Bronchial epithelial cell (primary cell): ENCODE measurements at regions not wholly inside any gene's neighbourhood (a gene's known extent, or its start where the extent isn't known, plus 50 kb on each side); places are given as distances from the start of the nearest gene placed in this dataset.
A peak's percentile ranks its signal among the peaks of the same experiment; 100 is the strongest.
"Not testable (repeated sequence)": the region's sequence is repeated elsewhere in the genome, so short reads cannot be mapped to it uniquely, and the experiment has no call there.

Experiments
- DNase-seq: peaks from one replicate; pipeline ENCODE4 v3.0.0-alpha.2; 2010; ENCODE audit warnings: low read depth
- FAIRE-seq: peaks from 2 replicates; lab custom pipeline; 2011; peaks lifted over from hg19 to GRCh38; lab: Jason Lieb, UNC
- H3K27me3 ChIP-seq: 2 replicates; pipeline ENCODE4 v1.5.1; 2011; ENCODE audit warnings: low read length; ENCODE audit not compliant: control insufficient read depth, insufficient read depth
- H3K36me3 ChIP-seq: 2 replicates; pipeline ENCODE4 v1.5.1; 2011; ENCODE audit warnings: low read length; ENCODE audit not compliant: control insufficient read depth, insufficient read depth
- H3K4me3 ChIP-seq: 2 replicates; pipeline ENCODE4 v1.5.1; 2011; ENCODE audit warnings: mild to moderate bottlenecking, low read depth, low read length, control low read depth
- TF ChIP-seq, protein P1 (sequence below): IDR thresholded peaks from 2 replicates; pipeline ENCODE4 v1.5.1; 2011; ENCODE audit warnings: mild to moderate bottlenecking, moderate library complexity, low read length, control low read depth, inconsistent platforms; ENCODE audit not compliant: insufficient read depth, severe bottlenecking

DNA sequence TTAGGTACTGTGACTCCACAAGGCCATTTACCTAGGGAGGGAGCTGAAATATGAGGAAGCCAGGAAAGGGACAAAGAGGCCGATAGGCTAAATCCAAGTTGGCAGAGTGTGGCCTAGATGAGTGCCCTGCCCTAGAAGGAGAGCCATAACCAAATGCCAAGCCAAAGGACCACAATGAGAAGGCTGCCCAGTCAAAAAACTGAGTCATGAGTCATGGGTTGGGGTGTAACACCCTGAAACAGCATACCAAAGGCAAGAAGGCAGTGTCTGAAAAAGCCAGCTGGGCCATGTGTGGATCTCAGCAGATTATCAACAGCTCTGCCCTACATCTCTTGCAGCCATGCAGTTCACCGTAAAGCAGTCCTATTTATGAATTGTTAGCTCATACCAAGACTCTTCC is 171.7 kb downstream of the PHLDA1 start:
- no peak for FAIRE-seq
- TF ChIP-seq, protein P1, sequence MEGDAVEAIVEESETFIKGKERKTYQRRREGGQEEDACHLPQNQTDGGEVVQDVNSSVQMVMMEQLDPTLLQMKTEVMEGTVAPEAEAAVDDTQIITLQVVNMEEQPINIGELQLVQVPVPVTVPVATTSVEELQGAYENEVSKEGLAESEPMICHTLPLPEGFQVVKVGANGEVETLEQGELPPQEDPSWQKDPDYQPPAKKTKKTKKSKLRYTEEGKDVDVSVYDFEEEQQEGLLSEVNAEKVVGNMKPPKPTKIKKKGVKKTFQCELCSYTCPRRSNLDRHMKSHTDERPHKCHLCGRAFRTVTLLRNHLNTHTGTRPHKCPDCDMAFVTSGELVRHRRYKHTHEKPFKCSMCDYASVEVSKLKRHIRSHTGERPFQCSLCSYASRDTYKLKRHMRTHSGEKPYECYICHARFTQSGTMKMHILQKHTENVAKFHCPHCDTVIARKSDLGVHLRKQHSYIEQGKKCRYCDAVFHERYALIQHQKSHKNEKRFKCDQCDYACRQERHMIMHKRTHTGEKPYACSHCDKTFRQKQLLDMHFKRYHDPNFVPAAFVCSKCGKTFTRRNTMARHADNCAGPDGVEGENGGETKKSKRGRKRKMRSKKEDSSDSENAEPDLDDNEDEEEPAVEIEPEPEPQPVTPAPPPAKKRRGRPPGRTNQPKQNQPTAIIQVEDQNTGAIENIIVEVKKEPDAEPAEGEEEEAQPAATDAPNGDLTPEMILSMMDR = no peak
- peak; percentile 70 for DNase-seq
- Histone ChIP-seq H3K36me3 (no peaks in the 10 kb centered on the region), H3K27me3 (no peaks in the 10 kb centered on the region), H3K4me3 (no peak overlapping the region)

DNA sequence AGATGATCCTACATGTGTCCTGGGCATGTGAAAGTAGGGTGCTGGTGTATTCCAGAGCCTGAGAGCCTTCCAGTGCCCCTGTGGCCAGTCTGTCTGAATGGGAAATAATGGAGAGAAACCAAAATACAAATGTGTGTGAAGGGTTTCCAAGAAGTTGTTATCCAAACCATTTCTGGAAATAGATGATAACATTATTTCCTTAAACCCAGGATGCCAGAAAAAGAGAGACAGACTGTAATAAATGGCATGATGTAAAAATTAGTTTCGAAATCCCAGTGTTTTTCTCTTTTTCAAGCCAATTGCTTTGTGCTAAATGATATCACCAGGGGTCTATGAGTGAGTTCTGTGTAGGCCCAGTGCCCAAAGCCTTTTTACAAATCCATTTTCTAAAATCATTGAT is 175.3 kb downstream of the PHLDA1 start:
- H3K27me3 ChIP-seq = no peaks in the 10 kb centered on the region
- no peaks in the 10 kb centered on the region for H3K36me3 ChIP-seq
- H3K4me3 ChIP-seq = no peak overlapping the region
- no peak for DNase-seq
- no peak for FAIRE-seq
- TF ChIP-seq, protein P1 = no peak

DNA sequence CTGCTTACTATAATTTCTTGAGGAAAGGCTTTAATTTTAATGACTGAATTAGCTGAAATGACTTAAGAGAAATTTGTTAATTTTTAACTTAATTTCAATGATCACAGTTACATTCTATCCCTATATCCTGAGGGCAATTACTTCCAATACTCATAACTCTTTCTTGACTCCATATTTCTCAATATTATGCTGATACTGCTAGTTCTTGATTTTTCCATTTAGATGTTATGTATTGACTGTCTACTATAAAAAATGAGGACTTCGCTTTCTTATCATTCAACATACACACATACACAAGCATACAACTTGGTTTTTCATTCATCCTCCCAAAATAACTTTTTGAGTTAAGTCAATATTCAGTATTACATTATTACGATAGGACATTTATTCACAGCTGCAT is 176.2 kb downstream of the PHLDA1 start:
- Histone ChIP-seq H3K4me3 (no peak overlapping the region), H3K27me3 (no peaks in the 10 kb centered on the region), H3K36me3 (no peaks in the 10 kb centered on the region)
- TF ChIP-seq, protein P1 = no peak
- FAIRE-seq (no peak), DNase-seq (no peak)

DNA sequence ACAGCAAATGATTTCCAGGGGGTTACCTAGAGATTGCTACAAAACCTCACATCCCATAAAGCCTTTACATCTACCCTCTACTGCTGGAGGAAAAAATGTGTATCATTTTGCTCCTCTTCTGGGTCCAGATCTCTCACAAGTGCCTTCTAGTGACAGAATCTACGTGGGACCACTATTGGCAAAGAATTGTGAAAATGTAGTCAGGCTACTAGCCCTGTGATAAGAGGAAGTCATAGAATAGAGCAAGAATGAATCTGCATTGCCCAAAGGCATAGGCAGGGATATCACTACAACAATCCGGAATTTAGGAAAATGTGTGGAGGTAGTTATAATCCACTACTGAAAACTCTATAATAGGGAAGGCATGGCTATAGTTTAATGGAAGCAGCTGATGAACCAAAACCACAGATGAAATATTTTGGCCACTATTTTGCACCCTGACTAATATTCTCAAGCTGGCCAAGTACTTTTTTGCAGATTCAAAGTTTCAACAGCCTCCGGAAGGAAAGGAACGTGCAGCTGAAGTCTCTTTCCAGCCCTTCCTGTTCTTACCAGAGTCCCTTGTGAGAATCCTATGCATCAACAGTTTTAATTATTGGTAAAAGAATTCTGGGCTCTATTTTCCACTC is 176.8 kb downstream of the PHLDA1 start:
- TF ChIP-seq, protein P1 = no peak
- H3K4me3 ChIP-seq = no peak overlapping the region
- FAIRE-seq = no peak

DNA sequence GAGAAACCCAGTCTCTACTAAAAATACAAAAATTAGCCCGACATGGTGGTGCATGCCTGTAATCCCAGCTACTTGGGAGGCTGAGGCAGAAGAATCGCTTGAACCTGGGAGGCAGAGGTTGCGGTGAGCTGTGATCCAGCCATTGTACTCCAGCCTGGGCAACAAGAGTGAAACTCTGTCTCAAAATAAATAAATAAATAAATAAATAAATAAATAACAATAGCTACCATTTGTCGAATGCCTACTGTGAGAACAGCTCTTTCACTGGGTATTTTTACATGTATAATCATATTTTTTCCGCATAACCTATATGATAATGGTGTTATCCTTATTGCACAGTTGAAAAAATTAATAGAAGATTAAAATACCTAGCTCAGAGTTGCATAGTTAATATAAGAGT is 177.4 kb downstream of the PHLDA1 start:
- FAIRE-seq, H3K4me3 ChIP-seq, H3K36me3 ChIP-seq, H3K27me3 ChIP-seq, DNase-seq: not testable (repeated sequence)

More for the DNA sequence above, 176.8 kb downstream of the PHLDA1 start:
- Histone ChIP-seq H3K36me3 (no peaks in the 10 kb centered on the region), H3K27me3 (no peaks in the 10 kb centered on the region)
- DNase-seq = no peak

DNA sequence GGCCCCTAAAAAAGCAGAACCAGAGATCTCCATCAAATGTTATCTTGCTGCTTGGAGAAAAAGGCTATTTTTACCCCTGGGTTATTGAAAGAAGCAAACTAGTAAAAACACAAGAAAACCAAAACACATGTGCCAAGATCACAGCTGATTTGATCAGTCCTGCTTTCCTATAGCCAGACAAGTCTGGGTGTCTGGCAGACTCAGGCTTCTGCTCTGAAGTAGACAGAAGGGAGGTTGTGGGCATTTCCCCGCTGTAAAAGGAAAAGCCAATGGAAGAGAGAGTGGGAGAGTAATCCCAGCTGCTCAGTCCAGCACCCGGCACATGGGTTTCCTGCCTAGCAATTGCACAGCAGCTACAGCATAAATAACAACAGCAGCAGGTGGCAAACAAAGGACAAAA is 177.9 kb downstream of the PHLDA1 start:
- H3K4me3 ChIP-seq = no peak overlapping the region
- DNase-seq (no peak), FAIRE-seq (no peak)
- no peaks in the 10 kb centered on the region for H3K27me3 ChIP-seq
- TF ChIP-seq, protein P1 = no peak
- no peaks in the 10 kb centered on the region for H3K36me3 ChIP-seq
